Trophoblast cell (in vitro differentiated cells and primary cell): ENCODE measurements at regions not wholly inside any gene's neighbourhood (a gene's known extent, or its start where the extent isn't known, plus 50 kb on each side); places are given as distances from the start of the nearest gene placed in this dataset.

Source experiments
- DNase-seq, 2 donors: peaks; one replicate each; pipeline ENCODE4 v3.0.0-alpha.2; 2016
- H2AFZ ChIP-seq: 2 replicates; pipeline ENCODE4 v1.6.1; 2013; ENCODE audit warnings: low read length, moderate library complexity, mild to moderate bottlenecking; ENCODE audit not compliant: insufficient read depth, poor library complexity
- H2AK5ac ChIP-seq: 2 replicates; pipeline ENCODE4 v1.6.1; 2013; ENCODE audit warnings: mild to moderate bottlenecking, low read length
- H2BK120ac ChIP-seq: 2 replicates; pipeline ENCODE4 v1.6.1; 2013; ENCODE audit warnings: low read length, mild to moderate bottlenecking, moderate library complexity; ENCODE audit not compliant: insufficient read depth, poor library complexity
- H2BK12ac ChIP-seq: 2 replicates; pipeline ENCODE4 v1.6.1; 2013; ENCODE audit warnings: mild to moderate bottlenecking, low read length, moderate library complexity
- H2BK5ac ChIP-seq: 2 replicates; pipeline ENCODE4 v1.6.1; 2013; ENCODE audit warnings: low read length, low read depth, moderate library complexity, mild to moderate bottlenecking; ENCODE audit not compliant: poor library complexity
- H3K14ac ChIP-seq: 2 replicates; pipeline ENCODE4 v1.6.1; 2013; ENCODE audit warnings: mild to moderate bottlenecking, low read length
- H3K18ac ChIP-seq: 2 replicates; pipeline ENCODE4 v1.6.1; 2013; ENCODE audit warnings: mild to moderate bottlenecking, low read length
- H3K23ac ChIP-seq: 2 replicates; pipeline ENCODE4 v1.6.1; 2013; ENCODE audit warnings: low read length
- H3K27ac ChIP-seq: 2 replicates; pipeline ENCODE4 v1.5.1; 2013; ENCODE audit warnings: low read depth, mild to moderate bottlenecking, inconsistent platforms, low read length, moderate library complexity
- H3K27me3 ChIP-seq: 2 replicates; pipeline ENCODE4 v1.6.1; 2013; ENCODE audit warnings: inconsistent platforms, mild to moderate bottlenecking, low read length, moderate library complexity; ENCODE audit not compliant: insufficient read depth
- H3K36me3 ChIP-seq, 2 experiments: 1 replicate in 1 of 2; 2 replicates in 1 of 2; pipeline ENCODE4 v1.6.1; 2013; ENCODE audit warnings: low read length in 2 of 2, mild to moderate bottlenecking in 2 of 2, moderate library complexity in 1 of 2; ENCODE audit not compliant: insufficient read depth in 2 of 2, control insufficient read depth in 1 of 2
- H3K4ac ChIP-seq: 2 replicates; pipeline ENCODE4 v1.6.1; 2013; ENCODE audit warnings: low read depth, mild to moderate bottlenecking, low read length, moderate library complexity
- H3K4me1 ChIP-seq, 2 experiments: 1 replicate in 1 of 2; 2 replicates in 1 of 2; pipeline ENCODE4 v1.6.1; 2013; ENCODE audit warnings: low read length in 2 of 2, mild to moderate bottlenecking in 2 of 2, moderate library complexity in 1 of 2; ENCODE audit not compliant: insufficient read depth in 2 of 2, control insufficient read depth in 1 of 2
- H3K4me2 ChIP-seq: 2 replicates; pipeline ENCODE4 v1.6.1; 2013; ENCODE audit warnings: inconsistent platforms, mild to moderate bottlenecking, low read length, moderate library complexity
- H3K4me3 ChIP-seq: 2 replicates; pipeline ENCODE4 v1.5.1; 2013; ENCODE audit warnings: mild to moderate bottlenecking, low read depth, low read length, inconsistent platforms
- H3K79me1 ChIP-seq: one replicate; pipeline ENCODE4 v1.6.1; 2013; ENCODE audit warnings: low read length
- H3K79me2 ChIP-seq: 2 replicates; pipeline ENCODE4 v1.6.1; 2013; ENCODE audit warnings: low read length, mild to moderate bottlenecking; ENCODE audit not compliant: control insufficient read depth, insufficient read depth, poor library complexity
- H3K9ac ChIP-seq: 2 replicates; pipeline ENCODE4 v1.6.1; 2013; ENCODE audit warnings: mild to moderate bottlenecking, low read length
- H3K9me3 ChIP-seq: 2 replicates; pipeline ENCODE4 v1.6.1; 2013; ENCODE audit warnings: low read depth, mild to moderate bottlenecking, control low read depth, inconsistent platforms, low read length; ENCODE audit not compliant: insufficient read depth
- H4K12ac ChIP-seq: 2 replicates; pipeline ENCODE4 v1.6.1; 2013; ENCODE audit warnings: low read depth, mild to moderate bottlenecking, low read length, moderate library complexity
- H4K8ac ChIP-seq: 2 replicates; pipeline ENCODE4 v1.6.1; 2013; ENCODE audit warnings: low read depth, mild to moderate bottlenecking, low read length, moderate library complexity
- H4K91ac ChIP-seq: one replicate; pipeline ENCODE4 v1.6.1; 2013; ENCODE audit warnings: low read depth, mild to moderate bottlenecking, low read length, moderate library complexity
- WGBS: extraction: QIAGEN DNeasy Blood & Tissue Kit; methylation state at CpG from one replicate; pipeline ENCODE4 v1.1.7; 2013; ENCODE audit warnings: missing lambda C conversion rate; ENCODE audit not compliant: insufficient read length, insufficient coverage; ENCODE audit errors: extremely low coverage; 5-methylcytosine and 5-hydroxymethylcytosine counted together

- no peak overlapping the region for H4K91ac ChIP-seq
- H3K9me3 ChIP-seq: peaks cover 81% of the 10 kb centered on the region
- no peaks in the 10 kb centered on the region for H3K27me3 ChIP-seq
- H3K4me1 ChIP-seq: no peaks in the 10 kb centered on the region
- H2AFZ ChIP-seq: no peak overlapping the region
- H2AK5ac ChIP-seq: no peak overlapping the region
- no CpG with 5 or more reads among the region's 8 CpGs for WGBS
- H2BK12ac ChIP-seq: no peak overlapping the region
- H3K79me1 ChIP-seq: no peaks in the 10 kb centered on the region
- no peak overlapping the region for H3K14ac ChIP-seq
- H3K23ac ChIP-seq: no peak overlapping the region
- no peak overlapping the region for H3K27ac ChIP-seq
- no peak for DNase-seq
- no peak overlapping the region for H3K9ac ChIP-seq
- H2BK5ac ChIP-seq: no peak overlapping the region
- no peak overlapping the region for H4K12ac ChIP-seq
- no peak overlapping the region for H3K4ac ChIP-seq
- no peaks in the 10 kb centered on the region for H3K36me3 ChIP-seq
- no peaks in the 10 kb centered on the region for H3K79me2 ChIP-seq
- peak overlapping the region; percentile 20 for H3K4me3 ChIP-seq
- H4K8ac ChIP-seq: no peak overlapping the region
- H2BK120ac ChIP-seq: no peak overlapping the region
- H3K4me2 ChIP-seq: no peak overlapping the region
- H3K18ac ChIP-seq: no peak overlapping the region
Measured at GRCh38 chr22:47369020-47369419, 606.6 kb downstream of the TBC1D22A start.

GRCh38 chr22:47367993-47368945 is 605.8 kb downstream of the TBC1D22A start:
- WGBS: no CpG with 5 or more reads among the region's 21 CpGs

GRCh38 chr22:47367107-47367690 is 604.7 kb downstream of the TBC1D22A start:
- Histone ChIP-seq H3K9ac (no peak overlapping the region), H4K8ac (no peak overlapping the region), H2BK12ac (no peak overlapping the region), H3K27ac (no peak overlapping the region), H3K4me1 (no peaks in the 10 kb centered on the region), H2AK5ac (no peak overlapping the region), H3K36me3 (no peaks in the 10 kb centered on the region), H3K18ac (no peak overlapping the region), H3K27me3 (no peaks in the 10 kb centered on the region), H3K14ac (no peak overlapping the region), H3K79me1 (no peaks in the 10 kb centered on the region), H3K4ac (no peak overlapping the region), H2BK5ac (no peak overlapping the region), H4K91ac (no peak overlapping the region), H3K79me2 (no peaks in the 10 kb centered on the region), H3K23ac (no peak overlapping the region), H2BK120ac (no peak overlapping the region), H2AFZ (no peak overlapping the region), H4K12ac (no peak overlapping the region), H3K4me2 (no peak overlapping the region), H3K4me3 (no peak overlapping the region), H3K9me3 (peaks cover 63% of the 10 kb centered on the region)
- WGBS: no CpG with 5 or more reads among the region's 7 CpGs
- DNase-seq: no peak

More at GRCh38 chr22:47367993-47368945, 605.8 kb downstream of the TBC1D22A start:
- H2BK5ac ChIP-seq: no peak overlapping the region
- H3K36me3 ChIP-seq: no peaks in the 10 kb centered on the region
- no peak overlapping the region for H3K27ac ChIP-seq
- no peak overlapping the region for H2BK12ac ChIP-seq
- no peak overlapping the region for H3K14ac ChIP-seq
- H3K27me3 ChIP-seq: no peaks in the 10 kb centered on the region
- H3K79me1 ChIP-seq: no peaks in the 10 kb centered on the region
- no peak overlapping the region for H4K8ac ChIP-seq
- H3K79me2 ChIP-seq: no peaks in the 10 kb centered on the region
- no peak overlapping the region for H3K4me3 ChIP-seq
- no peak overlapping the region for H4K12ac ChIP-seq
- H3K4ac ChIP-seq: no peak overlapping the region
- H3K4me2 ChIP-seq: no peak overlapping the region
- no peak overlapping the region for H4K91ac ChIP-seq
- no peak for DNase-seq
- no peak overlapping the region for H2AK5ac ChIP-seq
- no peak overlapping the region for H2AFZ ChIP-seq
- H3K18ac ChIP-seq: no peak overlapping the region
- H3K4me1 ChIP-seq: no peaks in the 10 kb centered on the region
- H2BK120ac ChIP-seq: no peak overlapping the region
- no peak overlapping the region for H3K9ac ChIP-seq
- H3K23ac ChIP-seq: no peak overlapping the region
- H3K9me3 ChIP-seq: peaks cover 73% of the 10 kb centered on the region

- H3K36me3 ChIP-seq: no peaks in the 10 kb centered on the region
- no peak overlapping the region for H2BK5ac ChIP-seq
- no peak overlapping the region for H4K8ac ChIP-seq
- H3K27ac ChIP-seq: no peak overlapping the region
- H3K27me3 ChIP-seq: no peaks in the 10 kb centered on the region
- no peak overlapping the region for H3K9ac ChIP-seq
- H2AFZ ChIP-seq: no peak overlapping the region
- no peak overlapping the region for H3K18ac ChIP-seq
- no peak overlapping the region for H3K14ac ChIP-seq
- no peak for DNase-seq
- no peak overlapping the region for H3K23ac ChIP-seq
- H3K4me3 ChIP-seq: no peak overlapping the region
- H2AK5ac ChIP-seq: no peak overlapping the region
- H3K4me2 ChIP-seq: no peak overlapping the region
- no peaks in the 10 kb centered on the region for H3K79me1 ChIP-seq
- no CpG with 5 or more reads among the region's 17 CpGs for WGBS
- H4K12ac ChIP-seq: no peak overlapping the region
- no peaks in the 10 kb centered on the region for H3K79me2 ChIP-seq
- H4K91ac ChIP-seq: no peak overlapping the region
- H2BK12ac ChIP-seq: no peak overlapping the region
- H3K9me3 ChIP-seq: peaks cover 53% of the 10 kb centered on the region
- no peak overlapping the region for H3K4ac ChIP-seq
- no peak overlapping the region for H2BK120ac ChIP-seq
- no peaks in the 10 kb centered on the region for H3K4me1 ChIP-seq
Measured at GRCh38 chr22:47366026-47366767, 603.7 kb downstream of the TBC1D22A start.
